Mesenchymal stem cell (in vitro differentiated cells and primary cell): ENCODE measurements at regions not wholly inside any gene's neighbourhood (a gene's known extent, or its start where the extent isn't known, plus 50 kb on each side); places are given as distances from the start of the nearest gene placed in this dataset.

Experiments used
- DNase-seq: peaks from one replicate; pipeline ENCODE4 v3.0.0-alpha.2; 2013
- H2AFZ ChIP-seq: one replicate; pipeline ENCODE4 v1.6.1; 2013; ENCODE audit warnings: low read depth, mild to moderate bottlenecking, control low read depth, inconsistent platforms, low read length, moderate library complexity
- H2AK5ac ChIP-seq: 2 replicates; pipeline ENCODE4 v1.6.1; 2013; ENCODE audit warnings: low read length, moderate library complexity, mild to moderate bottlenecking, inconsistent platforms; ENCODE audit not compliant: severe bottlenecking
- H2BK120ac ChIP-seq: one replicate; pipeline ENCODE4 v1.6.1; 2013; ENCODE audit warnings: low read depth, mild to moderate bottlenecking, inconsistent platforms, low read length, moderate library complexity
- H2BK12ac ChIP-seq, 2 experiments: one replicate each; pipeline ENCODE4 v1.6.1; 2013; ENCODE audit warnings: inconsistent platforms in 2 of 2, low read length in 2 of 2, mild to moderate bottlenecking in 2 of 2, moderate library complexity in 2 of 2, control low read depth in 1 of 2
- H2BK15ac ChIP-seq: one replicate; pipeline ENCODE4 v1.6.1; 2013; ENCODE audit warnings: mild to moderate bottlenecking, low read depth, inconsistent platforms; ENCODE audit not compliant: poor library complexity, severe bottlenecking
- H2BK5ac ChIP-seq: 2 replicates; pipeline ENCODE4 v1.6.1; 2013; ENCODE audit warnings: low read depth, mild to moderate bottlenecking, low read length, control low read depth, inconsistent platforms; ENCODE audit not compliant: poor library complexity, severe bottlenecking
- H3K14ac ChIP-seq, 2 experiments: one replicate each; pipeline ENCODE4 v1.6.1; 2013; ENCODE audit warnings: inconsistent platforms in 2 of 2, low read length in 2 of 2, control low read depth in 1 of 2, mild to moderate bottlenecking in 1 of 2, moderate library complexity in 1 of 2
- H3K18ac ChIP-seq, 2 experiments: one replicate each; pipeline ENCODE4 v1.6.1; 2013; ENCODE audit warnings: inconsistent platforms in 2 of 2, low read length in 2 of 2, control low read depth in 1 of 2, low read depth in 1 of 2, mild to moderate bottlenecking in 1 of 2
- H3K23ac ChIP-seq, 2 experiments: one replicate each; pipeline ENCODE4 v1.6.1; 2013; ENCODE audit warnings: inconsistent platforms in 2 of 2, low read length in 2 of 2, mild to moderate bottlenecking in 2 of 2, moderate library complexity in 2 of 2, control low read depth in 1 of 2
- H3K27ac ChIP-seq: 2 replicates; pipeline ENCODE4 v1.5.1; 2013; ENCODE audit warnings: mild to moderate bottlenecking, moderate library complexity, low read length, control low read depth, inconsistent platforms; ENCODE audit not compliant: poor library complexity, severe bottlenecking
- H3K27me3 ChIP-seq, 2 experiments: 2 replicates each; pipeline versions ENCODE4 v1.6.1 to v1.7.0; 2013; ENCODE audit warnings: low read length in 2 of 2, mild to moderate bottlenecking in 2 of 2, moderate library complexity in 2 of 2, control low read depth in 1 of 2, inconsistent platforms in 1 of 2; ENCODE audit not compliant: control insufficient read depth in 1 of 2, insufficient read depth in 1 of 2
- H3K36me3 ChIP-seq, 2 experiments: 2 replicates each; pipeline versions ENCODE4 v1.6.1 to v1.7.0; 2013; ENCODE audit warnings: low read length in 2 of 2, control low read depth in 1 of 2, inconsistent platforms in 1 of 2, low read depth in 1 of 2, mild to moderate bottlenecking in 1 of 2; ENCODE audit not compliant: insufficient read depth in 2 of 2, control insufficient read depth in 1 of 2
- H3K4ac ChIP-seq, 2 experiments: one replicate each; pipeline ENCODE4 v1.6.1; 2013; ENCODE audit warnings: inconsistent platforms in 2 of 2, low read length in 2 of 2, mild to moderate bottlenecking in 2 of 2, moderate library complexity in 2 of 2, control low read depth in 1 of 2, low read depth in 1 of 2
- H3K4me1 ChIP-seq: 2 replicates; pipeline ENCODE4 v1.6.1; 2013; ENCODE audit warnings: low read depth, low read length, control low read depth; ENCODE audit not compliant: control insufficient read depth, insufficient read depth
- H3K4me2 ChIP-seq: 2 replicates; pipeline ENCODE4 v1.6.1; 2013; ENCODE audit warnings: low read length, mild to moderate bottlenecking, inconsistent platforms; ENCODE audit not compliant: poor library complexity, severe bottlenecking
- H3K4me3 ChIP-seq, 2 experiments: 2 replicates each; pipeline versions ENCODE4 v1.5.1 to v1.7.0; 2013; ENCODE audit warnings: low read length in 2 of 2, mild to moderate bottlenecking in 2 of 2, control low read depth in 1 of 2, low read depth in 1 of 2; ENCODE audit not compliant: insufficient read depth in 1 of 2
- H3K79me1 ChIP-seq: replicated peaks from 2 replicates; pipeline ENCODE4 v1.6.1; 2013; ENCODE audit warnings: mild to moderate bottlenecking, control low read depth, low read length, inconsistent platforms; ENCODE audit not compliant: poor library complexity, severe bottlenecking
- H3K9ac ChIP-seq: 2 replicates; pipeline ENCODE4 v1.7.0; 2013; ENCODE audit warnings: mild to moderate bottlenecking, low read length, moderate library complexity
- H3K9me3 ChIP-seq: 2 replicates; pipeline ENCODE4 v1.7.0; 2013; ENCODE audit warnings: mild to moderate bottlenecking, low read length; ENCODE audit not compliant: control insufficient read depth
- H4K8ac ChIP-seq: one replicate; pipeline ENCODE4 v1.6.1; 2013; ENCODE audit warnings: inconsistent platforms, mild to moderate bottlenecking, low read length, moderate library complexity
- H4K91ac ChIP-seq: one replicate; pipeline ENCODE4 v1.6.1; 2013; ENCODE audit warnings: mild to moderate bottlenecking, low read length, inconsistent platforms
- WGBS: methylation state at CpG from one replicate; pipeline ENCODE4 v1.1.7; 2013; ENCODE audit warnings: mixed read lengths; 5-methylcytosine and 5-hydroxymethylcytosine counted together

DNA sequence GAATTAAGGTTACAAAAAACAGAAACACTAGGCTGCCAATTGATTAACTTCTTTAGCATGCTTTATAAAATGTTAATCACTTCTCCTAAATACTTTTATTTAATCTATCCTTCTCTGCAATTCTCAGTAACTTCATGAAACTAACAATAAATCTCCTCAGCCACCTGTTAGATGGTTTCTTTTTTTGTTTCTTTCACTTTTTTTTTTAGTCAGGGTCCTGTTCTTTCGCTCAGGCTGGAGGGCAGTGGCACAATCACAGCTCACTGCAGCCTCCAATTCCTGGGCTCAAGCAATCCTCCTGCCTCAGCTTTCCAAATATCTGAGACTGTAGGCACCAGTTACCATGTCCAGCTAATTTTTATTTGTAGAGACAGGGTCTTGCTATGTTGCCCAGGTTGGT lies 213.4 kb upstream of the STK17B start:
- Histone ChIP-seq H2BK12ac (no peak overlapping the region), H2AFZ (no peak overlapping the region), H3K9ac (no peak overlapping the region), H3K79me1 (no peaks in the 10 kb centered on the region), H3K36me3 (no peaks in the 10 kb centered on the region), H3K9me3 (no peaks in the 10 kb centered on the region), H3K4me3 (no peak overlapping the region), H3K4me2 (no peak overlapping the region), H3K18ac (no peak overlapping the region), H3K27ac (no peak overlapping the region), H3K4ac (no peak overlapping the region), H4K8ac (no peak overlapping the region), H2AK5ac (no peak overlapping the region), H3K14ac (no peak overlapping the region), H4K91ac (no peak overlapping the region), H3K4me1 (no peaks in the 10 kb centered on the region), H3K23ac (no peak overlapping the region), H2BK15ac (no peak overlapping the region), H2BK120ac (no peak overlapping the region), H3K27me3 (no peaks in the 10 kb centered on the region), H2BK5ac (no peak overlapping the region)
- no peak for DNase-seq
- 100% methylated on average over 1 of the region's 1 CpG for WGBS

DNA sequence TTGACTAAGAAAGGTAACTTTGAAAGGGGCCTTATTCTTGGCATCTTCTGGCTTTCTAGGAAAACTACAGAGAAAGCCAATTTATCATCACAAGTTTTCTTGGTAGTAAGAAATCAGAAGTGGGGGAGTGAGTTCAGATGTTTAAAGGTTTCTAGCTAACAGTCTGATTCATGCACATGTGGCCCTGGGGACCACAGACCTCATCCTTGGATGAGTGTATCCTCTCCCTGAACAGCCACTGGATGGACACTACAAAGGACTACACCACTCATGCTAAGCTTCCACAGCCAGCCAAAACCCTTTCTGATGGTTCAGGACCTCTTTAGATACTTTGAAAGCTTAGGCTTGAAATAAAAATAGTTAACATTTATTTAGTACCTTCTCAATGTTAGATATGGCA lies 218.3 kb upstream of the STK17B start:
- no peaks in the 10 kb centered on the region for H3K4me1 ChIP-seq
- no peak overlapping the region for H3K18ac ChIP-seq
- H2BK12ac ChIP-seq: no peak overlapping the region
- H3K79me1 ChIP-seq: no peaks in the 10 kb centered on the region
- no peak overlapping the region for H4K91ac ChIP-seq
- no peak overlapping the region for H3K14ac ChIP-seq
- no peaks in the 10 kb centered on the region for H3K36me3 ChIP-seq
- DNase-seq: no peak
- no peaks in the 10 kb centered on the region for H3K27me3 ChIP-seq
- no peak overlapping the region for H3K9ac ChIP-seq
- no peak overlapping the region for H2BK15ac ChIP-seq
- H3K27ac ChIP-seq: no peak overlapping the region
- no peak overlapping the region for H2AK5ac ChIP-seq
- H2AFZ ChIP-seq: no peak overlapping the region
- no peak overlapping the region for H2BK5ac ChIP-seq
- no peaks in the 10 kb centered on the region for H3K9me3 ChIP-seq
- H4K8ac ChIP-seq: no peak overlapping the region
- no peak overlapping the region for H3K23ac ChIP-seq
- no peak overlapping the region for H3K4ac ChIP-seq
- H2BK120ac ChIP-seq: no peak overlapping the region
- H3K4me3 ChIP-seq: no peak overlapping the region
- no peak overlapping the region for H3K4me2 ChIP-seq

DNA sequence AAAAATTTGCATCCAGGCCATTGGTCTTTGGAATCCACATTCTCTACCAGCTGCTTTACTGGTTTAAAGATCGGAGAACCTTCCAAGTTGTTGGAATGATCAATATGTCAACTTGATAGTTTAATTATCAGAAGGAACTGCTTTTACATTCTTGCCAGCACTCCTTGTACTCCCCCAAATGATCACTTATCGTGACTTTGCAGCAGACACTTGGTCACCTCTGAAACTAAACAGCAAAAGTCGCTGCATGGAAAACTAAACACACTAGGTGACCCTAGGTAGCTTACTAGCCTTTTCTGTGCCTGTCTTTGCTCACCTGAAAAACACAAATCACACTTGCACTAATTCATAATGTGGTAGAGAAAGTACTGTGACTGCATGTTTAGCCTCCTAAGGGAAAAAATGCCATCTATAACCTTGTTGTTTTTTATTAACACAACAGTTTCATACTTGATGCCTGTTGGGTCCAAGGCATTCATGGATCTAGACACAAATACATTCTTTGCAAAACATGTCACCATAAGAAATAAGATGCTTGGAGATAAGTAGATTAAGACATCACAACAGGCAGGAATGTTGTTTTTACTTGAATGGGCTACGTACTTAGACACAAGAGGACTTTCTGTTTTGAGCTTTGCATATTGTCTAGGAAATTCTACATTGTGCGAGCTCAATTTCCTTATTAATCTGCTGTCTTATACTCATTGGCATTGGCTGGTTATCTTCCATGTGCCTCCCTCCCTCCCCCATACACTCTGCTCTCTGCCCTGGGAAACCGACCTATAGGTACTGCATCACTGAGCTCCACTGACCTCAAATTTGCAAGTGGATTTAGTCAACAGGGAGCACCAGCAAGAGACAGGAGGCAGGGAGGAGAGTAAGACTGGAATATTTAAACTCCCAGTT lies 219.1 kb upstream of the STK17B start:
- Histone ChIP-seq H4K8ac (no peak overlapping the region), H3K36me3 (no peaks in the 10 kb centered on the region)

DNA sequence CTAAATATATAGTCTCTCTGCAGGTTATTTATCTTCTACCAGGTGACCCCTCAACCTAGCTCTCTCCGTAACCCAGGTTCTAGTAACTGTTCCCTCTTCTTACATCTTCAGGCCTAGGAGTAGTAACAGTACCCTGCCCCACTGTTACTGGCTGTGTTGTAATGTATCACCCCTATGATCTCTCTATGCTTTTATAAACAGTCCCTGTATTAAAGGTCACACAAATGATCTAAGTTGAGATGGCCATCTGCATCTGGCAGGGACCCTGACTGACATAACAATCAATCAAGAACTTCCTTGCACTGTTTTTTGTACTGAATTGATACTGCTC lies 219.7 kb upstream of the STK17B start:
- Histone ChIP-seq H3K9ac (no peak overlapping the region), H3K79me1 (no peaks in the 10 kb centered on the region), H3K36me3 (no peaks in the 10 kb centered on the region), H2BK5ac (no peak overlapping the region), H3K4ac (no peak overlapping the region), H2BK12ac (no peak overlapping the region), H3K27ac (no peak overlapping the region), H2BK15ac (no peak overlapping the region), H4K91ac (no peak overlapping the region), H2AK5ac (no peak overlapping the region), H3K4me3 (no peak overlapping the region), H3K14ac (no peak overlapping the region), H2BK120ac (no peak overlapping the region), H4K8ac (no peak overlapping the region), H2AFZ (no peak overlapping the region), H3K23ac (no peak overlapping the region), H3K9me3 (no peaks in the 10 kb centered on the region), H3K18ac (no peak overlapping the region), H3K4me1 (no peaks in the 10 kb centered on the region), H3K27me3 (no peaks in the 10 kb centered on the region), H3K4me2 (no peak overlapping the region)
- WGBS: 77% methylated on average over 1 of the region's 1 CpG
- no peak for DNase-seq

More for the DNA sequence above, 219.1 kb upstream of the STK17B start:
- Histone ChIP-seq H2AFZ (no peak overlapping the region), H3K4me3 (no peak overlapping the region), H3K27me3 (no peaks in the 10 kb centered on the region), H3K14ac (no peak overlapping the region), H3K9ac (no peak overlapping the region), H2BK120ac (no peak overlapping the region), H2BK5ac (no peak overlapping the region), H3K79me1 (no peaks in the 10 kb centered on the region), H3K27ac (no peak overlapping the region), H2AK5ac (no peak overlapping the region), H2BK12ac (no peak overlapping the region), H3K23ac (no peak overlapping the region), H3K9me3 (no peaks in the 10 kb centered on the region), H2BK15ac (no peak overlapping the region), H4K91ac (no peak overlapping the region), H3K18ac (no peak overlapping the region), H3K4me2 (no peak overlapping the region), H3K4ac (no peak overlapping the region), H3K4me1 (no peaks in the 10 kb centered on the region)
- DNase-seq: no peak
- 93% methylated on average over 5 of the region's 6 CpGs for WGBS
